GM23338 (cell line): ENCODE measurements at regions not wholly inside any gene's neighbourhood (a gene's known extent, or its start where the extent isn't known, plus 50 kb on each side); places are given as distances from the start of the nearest gene placed in this dataset.

Experiments used
- CREB1 ChIP-seq: fragments of 250-450 bp; sonication (Bioruptor Pico); IDR thresholded peaks from 2 replicates; pipeline ENCODE4 v1.5.0; 2020; ENCODE audit warnings: low read depth, mild to moderate bottlenecking, moderate library complexity
- CTCF ChIP-seq, 2 experiments: fragments of 200-600 bp in 1 of 2; sonication (generic) in 1 of 2; conservative IDR thresholded peaks; 2 replicates each; pipeline versions ENCODE4 v1.5.1 to v1.6.1; 2016 to 2017; ENCODE audit warnings: antibody characterized with exemption in 2 of 2, low read depth in 2 of 2, mild to moderate bottlenecking in 2 of 2, moderate library complexity in 1 of 2
- EZH2 ChIP-seq: fragments of 200-600 bp; sonication (generic); IDR thresholded peaks from one replicate; pipeline ENCODE4 v1.8.0; 2017; ENCODE audit warnings: antibody characterized with exemption, mild to moderate bottlenecking, low read depth; ENCODE audit not compliant: unreplicated experiment
- EZH2phosphoT487 ChIP-seq: fragments of 200-600 bp; sonication (generic); IDR thresholded peaks from one replicate; pipeline ENCODE4 v1.8.1; 2018; ENCODE audit warnings: antibody characterized with exemption; ENCODE audit not compliant: unreplicated experiment
- JUNB ChIP-seq: IDR thresholded peaks from one replicate; pipeline ENCODE4 v1.6.1; 2016; ENCODE audit warnings: antibody characterized with exemption; ENCODE audit not compliant: unreplicated experiment
- NANOG ChIP-seq: IDR thresholded peaks from 2 replicates; pipeline ENCODE4 v1.6.1; 2016; ENCODE audit warnings: antibody characterized with exemption, borderline replicate concordance
- POLR2AphosphoS5 ChIP-seq: IDR thresholded peaks from 2 replicates; pipeline ENCODE4 v1.6.1; 2016; ENCODE audit warnings: antibody characterized with exemption, low read depth
- STAT1 ChIP-seq: IDR thresholded peaks from one replicate; pipeline ENCODE4 v1.6.1; 2016; ENCODE audit warnings: antibody characterized with exemption; ENCODE audit not compliant: unreplicated experiment
- ZNF331 ChIP-seq: fragments of 250-450 bp; sonication (Bioruptor Pico); IDR thresholded peaks from 2 replicates; pipeline ENCODE4 v1.5.0; 2020; ENCODE audit warnings: low read depth, mild to moderate bottlenecking, moderate library complexity
- TF ChIP-seq, protein P1 (sequence below): IDR thresholded peaks from one replicate; pipeline ENCODE4 v1.6.1; 2018; ENCODE audit warnings: antibody characterized with exemption; ENCODE audit not compliant: unreplicated experiment
- TF ChIP-seq, protein P2 (sequence below): fragments of 250-450 bp; sonication (Bioruptor Pico); IDR thresholded peaks from 2 replicates; pipeline ENCODE4 v1.5.0; 2020; ENCODE audit warnings: mild to moderate bottlenecking, moderate library complexity
- TF ChIP-seq, protein P3 (sequence below): IDR thresholded peaks from 2 replicates; pipeline ENCODE4 v1.6.1; 2016; ENCODE audit warnings: antibody characterized with exemption

GRCh38 chr2:65799141-65799854 is 366.9 kb upstream of the SPRED2 start:
- TF ChIP-seq CTCF (conservative IDR thresholded peaks at IDR 0.05; ENCODE audit: low read depth in 2 of 2): no peak
- TF ChIP-seq POLR2AphosphoS5: no peak
- TF ChIP-seq EZH2phosphoT487: no peak
- TF ChIP-seq, protein P1, sequence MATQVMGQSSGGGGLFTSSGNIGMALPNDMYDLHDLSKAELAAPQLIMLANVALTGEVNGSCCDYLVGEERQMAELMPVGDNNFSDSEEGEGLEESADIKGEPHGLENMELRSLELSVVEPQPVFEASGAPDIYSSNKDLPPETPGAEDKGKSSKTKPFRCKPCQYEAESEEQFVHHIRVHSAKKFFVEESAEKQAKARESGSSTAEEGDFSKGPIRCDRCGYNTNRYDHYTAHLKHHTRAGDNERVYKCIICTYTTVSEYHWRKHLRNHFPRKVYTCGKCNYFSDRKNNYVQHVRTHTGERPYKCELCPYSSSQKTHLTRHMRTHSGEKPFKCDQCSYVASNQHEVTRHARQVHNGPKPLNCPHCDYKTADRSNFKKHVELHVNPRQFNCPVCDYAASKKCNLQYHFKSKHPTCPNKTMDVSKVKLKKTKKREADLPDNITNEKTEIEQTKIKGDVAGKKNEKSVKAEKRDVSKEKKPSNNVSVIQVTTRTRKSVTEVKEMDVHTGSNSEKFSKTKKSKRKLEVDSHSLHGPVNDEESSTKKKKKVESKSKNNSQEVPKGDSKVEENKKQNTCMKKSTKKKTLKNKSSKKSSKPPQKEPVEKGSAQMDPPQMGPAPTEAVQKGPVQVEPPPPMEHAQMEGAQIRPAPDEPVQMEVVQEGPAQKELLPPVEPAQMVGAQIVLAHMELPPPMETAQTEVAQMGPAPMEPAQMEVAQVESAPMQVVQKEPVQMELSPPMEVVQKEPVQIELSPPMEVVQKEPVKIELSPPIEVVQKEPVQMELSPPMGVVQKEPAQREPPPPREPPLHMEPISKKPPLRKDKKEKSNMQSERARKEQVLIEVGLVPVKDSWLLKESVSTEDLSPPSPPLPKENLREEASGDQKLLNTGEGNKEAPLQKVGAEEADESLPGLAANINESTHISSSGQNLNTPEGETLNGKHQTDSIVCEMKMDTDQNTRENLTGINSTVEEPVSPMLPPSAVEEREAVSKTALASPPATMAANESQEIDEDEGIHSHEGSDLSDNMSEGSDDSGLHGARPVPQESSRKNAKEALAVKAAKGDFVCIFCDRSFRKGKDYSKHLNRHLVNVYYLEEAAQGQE: no peak
- TF ChIP-seq EZH2: no peak
- no peak for TF ChIP-seq CREB1 (CRISPR knock-in tag)
- TF ChIP-seq, protein P2, sequence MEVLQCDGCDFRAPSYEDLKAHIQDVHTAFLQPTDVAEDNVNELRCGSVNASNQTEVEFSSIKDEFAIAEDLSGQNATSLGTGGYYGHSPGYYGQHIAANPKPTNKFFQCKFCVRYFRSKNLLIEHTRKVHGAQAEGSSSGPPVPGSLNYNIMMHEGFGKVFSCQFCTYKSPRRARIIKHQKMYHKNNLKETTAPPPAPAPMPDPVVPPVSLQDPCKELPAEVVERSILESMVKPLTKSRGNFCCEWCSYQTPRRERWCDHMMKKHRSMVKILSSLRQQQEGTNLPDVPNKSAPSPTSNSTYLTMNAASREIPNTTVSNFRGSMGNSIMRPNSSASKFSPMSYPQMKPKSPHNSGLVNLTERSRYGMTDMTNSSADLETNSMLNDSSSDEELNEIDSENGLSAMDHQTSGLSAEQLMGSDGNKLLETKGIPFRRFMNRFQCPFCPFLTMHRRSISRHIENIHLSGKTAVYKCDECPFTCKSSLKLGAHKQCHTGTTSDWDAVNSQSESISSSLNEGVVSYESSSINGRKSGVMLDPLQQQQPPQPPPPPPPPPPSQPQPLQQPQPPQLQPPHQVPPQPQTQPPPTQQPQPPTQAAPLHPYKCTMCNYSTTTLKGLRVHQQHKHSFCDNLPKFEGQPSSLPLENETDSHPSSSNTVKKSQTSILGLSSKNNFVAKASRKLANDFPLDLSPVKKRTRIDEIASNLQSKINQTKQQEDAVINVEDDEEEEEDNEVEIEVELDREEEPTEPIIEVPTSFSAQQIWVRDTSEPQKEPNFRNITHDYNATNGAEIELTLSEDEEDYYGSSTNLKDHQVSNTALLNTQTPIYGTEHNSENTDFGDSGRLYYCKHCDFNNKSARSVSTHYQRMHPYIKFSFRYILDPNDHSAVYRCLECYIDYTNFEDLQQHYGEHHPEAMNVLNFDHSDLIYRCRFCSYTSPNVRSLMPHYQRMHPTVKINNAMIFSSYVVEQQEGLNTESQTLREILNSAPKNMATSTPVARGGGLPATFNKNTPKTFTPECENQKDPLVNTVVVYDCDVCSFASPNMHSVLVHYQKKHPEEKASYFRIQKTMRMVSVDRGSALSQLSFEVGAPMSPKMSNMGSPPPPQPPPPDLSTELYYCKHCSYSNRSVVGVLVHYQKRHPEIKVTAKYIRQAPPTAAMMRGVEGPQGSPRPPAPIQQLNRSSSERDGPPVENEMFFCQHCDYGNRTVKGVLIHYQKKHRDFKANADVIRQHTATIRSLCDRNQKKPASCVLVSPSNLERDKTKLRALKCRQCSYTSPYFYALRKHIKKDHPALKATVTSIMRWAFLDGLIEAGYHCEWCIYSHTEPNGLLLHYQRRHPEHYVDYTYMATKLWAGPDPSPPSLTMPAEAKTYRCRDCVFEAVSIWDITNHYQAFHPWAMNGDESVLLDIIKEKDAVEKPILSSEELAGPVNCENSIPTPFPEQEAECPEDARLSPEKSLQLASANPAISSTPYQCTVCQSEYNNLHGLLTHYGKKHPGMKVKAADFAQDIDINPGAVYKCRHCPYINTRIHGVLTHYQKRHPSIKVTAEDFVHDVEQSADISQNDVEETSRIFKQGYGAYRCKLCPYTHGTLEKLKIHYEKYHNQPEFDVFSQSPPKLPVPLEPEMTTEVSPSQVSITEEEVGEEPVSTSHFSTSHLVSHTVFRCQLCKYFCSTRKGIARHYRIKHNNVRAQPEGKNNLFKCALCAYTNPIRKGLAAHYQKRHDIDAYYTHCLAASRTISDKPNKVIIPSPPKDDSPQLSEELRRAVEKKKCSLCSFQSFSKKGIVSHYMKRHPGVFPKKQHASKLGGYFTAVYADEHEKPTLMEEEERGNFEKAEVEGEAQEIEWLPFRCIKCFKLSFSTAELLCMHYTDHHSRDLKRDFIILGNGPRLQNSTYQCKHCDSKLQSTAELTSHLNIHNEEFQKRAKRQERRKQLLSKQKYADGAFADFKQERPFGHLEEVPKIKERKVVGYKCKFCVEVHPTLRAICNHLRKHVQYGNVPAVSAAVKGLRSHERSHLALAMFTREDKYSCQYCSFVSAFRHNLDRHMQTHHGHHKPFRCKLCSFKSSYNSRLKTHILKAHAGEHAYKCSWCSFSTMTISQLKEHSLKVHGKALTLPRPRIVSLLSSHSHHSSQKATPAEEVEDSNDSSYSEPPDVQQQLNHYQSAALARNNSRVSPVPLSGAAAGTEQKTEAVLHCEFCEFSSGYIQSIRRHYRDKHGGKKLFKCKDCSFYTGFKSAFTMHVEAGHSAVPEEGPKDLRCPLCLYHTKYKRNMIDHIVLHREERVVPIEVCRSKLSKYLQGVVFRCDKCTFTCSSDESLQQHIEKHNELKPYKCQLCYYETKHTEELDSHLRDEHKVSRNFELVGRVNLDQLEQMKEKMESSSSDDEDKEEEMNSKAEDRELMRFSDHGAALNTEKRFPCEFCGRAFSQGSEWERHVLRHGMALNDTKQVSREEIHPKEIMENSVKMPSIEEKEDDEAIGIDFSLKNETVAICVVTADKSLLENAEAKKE (CRISPR knock-in tag): no peak
- TF ChIP-seq JUNB: no peak
- no peak for TF ChIP-seq NANOG
- no peak for TF ChIP-seq STAT1
- TF ChIP-seq, protein P3, sequence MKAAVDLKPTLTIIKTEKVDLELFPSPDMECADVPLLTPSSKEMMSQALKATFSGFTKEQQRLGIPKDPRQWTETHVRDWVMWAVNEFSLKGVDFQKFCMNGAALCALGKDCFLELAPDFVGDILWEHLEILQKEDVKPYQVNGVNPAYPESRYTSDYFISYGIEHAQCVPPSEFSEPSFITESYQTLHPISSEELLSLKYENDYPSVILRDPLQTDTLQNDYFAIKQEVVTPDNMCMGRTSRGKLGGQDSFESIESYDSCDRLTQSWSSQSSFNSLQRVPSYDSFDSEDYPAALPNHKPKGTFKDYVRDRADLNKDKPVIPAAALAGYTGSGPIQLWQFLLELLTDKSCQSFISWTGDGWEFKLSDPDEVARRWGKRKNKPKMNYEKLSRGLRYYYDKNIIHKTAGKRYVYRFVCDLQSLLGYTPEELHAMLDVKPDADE: no peak
- no peak for TF ChIP-seq ZNF331 (CRISPR knock-in tag)
